ENCODE measurements at regions not wholly inside any gene's neighbourhood (a gene's known extent, or its start where the extent isn't known, plus 50 kb on each side); places are given as distances from the start of the nearest gene placed in this dataset.

- H3K4me1 ChIP-seq (ENCODE audit: control insufficient read depth, insufficient read depth, low read length), result peaks cover 12% of the 10 kb centered on the region
- no peak overlapping the region for H3K27ac ChIP-seq (ENCODE audit: low read length)
- DNase-seq, result no peak
- WGBS (ENCODE audit: insufficient coverage), result 40% methylated on average over 1 of the region's 2 CpGs
- no peaks in the 10 kb centered on the region for H3K27me3 ChIP-seq (ENCODE audit: control insufficient read depth, insufficient read depth, low read length)
- H3K9me3 ChIP-seq (replicated peaks; ENCODE audit: control insufficient read depth, low read depth, low read length), result peaks cover 6% of the 10 kb centered on the region
- H3K4me3 ChIP-seq (ENCODE audit: low read length), result no peak overlapping the region
- H3K36me3 ChIP-seq (ENCODE audit: control insufficient read depth, insufficient read depth, low read length), result no peaks in the 10 kb centered on the region
Measured at GRCh38 chr2:220504938-220505503, 877.6 kb downstream of the SLC4A3 start.

GRCh38 chr2:220506466-220506865 lies 879.0 kb downstream of the SLC4A3 start:
- no peak for DNase-seq
- Histone ChIP-seq H3K36me3 (ENCODE audit: control insufficient read depth, insufficient read depth, low read length) (no peaks in the 10 kb centered on the region), H3K9me3 (replicated peaks; ENCODE audit: control insufficient read depth, low read depth, low read length) (peaks cover under 1% of the 10 kb centered on the region), H3K27ac (ENCODE audit: low read length) (no peak overlapping the region), H3K4me1 (ENCODE audit: control insufficient read depth, insufficient read depth, low read length) (peaks cover 13% of the 10 kb centered on the region), H3K4me3 (ENCODE audit: low read length) (no peak overlapping the region), H3K27me3 (ENCODE audit: control insufficient read depth, insufficient read depth, low read length) (no peaks in the 10 kb centered on the region)
- no CpG with 5 or more reads among the region's 3 CpGs for WGBS (ENCODE audit: insufficient coverage)

GRCh38 chr2:220509096-220509757 lies 881.8 kb downstream of the SLC4A3 start:
- Histone ChIP-seq H3K27ac (ENCODE audit: low read length) (peak overlapping the region; percentile 32), H3K36me3 (ENCODE audit: control insufficient read depth, insufficient read depth, low read length) (no peaks in the 10 kb centered on the region), H3K27me3 (ENCODE audit: control insufficient read depth, insufficient read depth, low read length) (no peaks in the 10 kb centered on the region), H3K4me1 (ENCODE audit: control insufficient read depth, insufficient read depth, low read length) (peaks cover 13% of the 10 kb centered on the region), H3K4me3 (ENCODE audit: low read length) (no peak overlapping the region), H3K9me3 (replicated peaks; ENCODE audit: control insufficient read depth, low read depth, low read length) (no peaks in the 10 kb centered on the region)
- peak; percentile 53 for DNase-seq
- 90% methylated on average over 1 of the region's 2 CpGs for WGBS (ENCODE audit: insufficient coverage)

- H3K36me3 ChIP-seq (ENCODE audit: control insufficient read depth, insufficient read depth, low read length), result no peaks in the 10 kb centered on the region
- DNase-seq, result peak; percentile 13
- H3K4me1 ChIP-seq (ENCODE audit: control insufficient read depth, insufficient read depth, low read length), result peaks cover 13% of the 10 kb centered on the region
- H3K27me3 ChIP-seq (ENCODE audit: control insufficient read depth, insufficient read depth, low read length), result no peaks in the 10 kb centered on the region
- H3K9me3 ChIP-seq (replicated peaks; ENCODE audit: control insufficient read depth, low read depth, low read length), result no peaks in the 10 kb centered on the region
- peak overlapping the region; percentile 32 for H3K27ac ChIP-seq (ENCODE audit: low read length)
- no CpG with 5 or more reads among the region's 6 CpGs for WGBS (ENCODE audit: insufficient coverage)
- no peak overlapping the region for H3K4me3 ChIP-seq (ENCODE audit: low read length)
Measured at GRCh38 chr2:220509966-220510365, 882.5 kb downstream of the SLC4A3 start.

GRCh38 chr2:220510668-220511067 lies 883.2 kb downstream of the SLC4A3 start:
- Histone ChIP-seq H3K27ac (ENCODE audit: low read length) (no peak overlapping the region), H3K36me3 (ENCODE audit: control insufficient read depth, insufficient read depth, low read length) (no peaks in the 10 kb centered on the region), H3K4me1 (ENCODE audit: control insufficient read depth, insufficient read depth, low read length) (peaks cover 13% of the 10 kb centered on the region), H3K27me3 (ENCODE audit: control insufficient read depth, insufficient read depth, low read length) (no peaks in the 10 kb centered on the region), H3K4me3 (ENCODE audit: low read length) (no peak overlapping the region), H3K9me3 (replicated peaks; ENCODE audit: control insufficient read depth, low read depth, low read length) (no peaks in the 10 kb centered on the region)
- DNase-seq, result no peak
- no CpG with 5 or more reads among the region's 3 CpGs for WGBS (ENCODE audit: insufficient coverage)

GRCh38 chr2:220512419-220512818 lies 885.0 kb downstream of the SLC4A3 start:
- WGBS (ENCODE audit: insufficient coverage), result no CpG with 5 or more reads among the region's 2 CpGs
- Histone ChIP-seq H3K4me1 (ENCODE audit: control insufficient read depth, insufficient read depth, low read length) (peaks cover 13% of the 10 kb centered on the region), H3K4me3 (ENCODE audit: low read length) (no peak overlapping the region), H3K27me3 (ENCODE audit: control insufficient read depth, insufficient read depth, low read length) (no peaks in the 10 kb centered on the region), H3K36me3 (ENCODE audit: control insufficient read depth, insufficient read depth, low read length) (no peaks in the 10 kb centered on the region), H3K9me3 (replicated peaks; ENCODE audit: control insufficient read depth, low read depth, low read length) (no peaks in the 10 kb centered on the region), H3K27ac (ENCODE audit: low read length) (no peak overlapping the region)
- DNase-seq, result no peak

- Histone ChIP-seq H3K27me3 (ENCODE audit: control insufficient read depth, insufficient read depth, low read length) (no peaks in the 10 kb centered on the region), H3K9me3 (replicated peaks; ENCODE audit: control insufficient read depth, low read depth, low read length) (no peaks in the 10 kb centered on the region), H3K4me1 (ENCODE audit: control insufficient read depth, insufficient read depth, low read length) (peaks cover 5% of the 10 kb centered on the region), H3K27ac (ENCODE audit: low read length) (no peak overlapping the region), H3K4me3 (ENCODE audit: low read length) (no peak overlapping the region), H3K36me3 (ENCODE audit: control insufficient read depth, insufficient read depth, low read length) (no peaks in the 10 kb centered on the region)
- no CpG with 5 or more reads among the region's 2 CpGs for WGBS (ENCODE audit: insufficient coverage)
- DNase-seq, result no peak
Measured at GRCh38 chr2:220513573-220514288, 886.3 kb downstream of the SLC4A3 start.

GRCh38 chr2:220521551-220521950 lies 894.1 kb downstream of the SLC4A3 start:
- no peaks in the 10 kb centered on the region for H3K9me3 ChIP-seq (replicated peaks; ENCODE audit: control insufficient read depth, low read depth, low read length)
- no peak overlapping the region for H3K27ac ChIP-seq (ENCODE audit: low read length)
- no peaks in the 10 kb centered on the region for H3K4me1 ChIP-seq (ENCODE audit: control insufficient read depth, insufficient read depth, low read length)
- WGBS (ENCODE audit: insufficient coverage), result 93% methylated on average over 4 of the region's 5 CpGs
- DNase-seq, result no peak
- H3K27me3 ChIP-seq (ENCODE audit: control insufficient read depth, insufficient read depth, low read length), result no peaks in the 10 kb centered on the region
- no peak overlapping the region for H3K4me3 ChIP-seq (ENCODE audit: low read length)
- H3K36me3 ChIP-seq (ENCODE audit: control insufficient read depth, insufficient read depth, low read length), result no peaks in the 10 kb centered on the region

- 88% methylated on average over 2 of the region's 3 CpGs for WGBS (ENCODE audit: insufficient coverage)
- H3K4me3 ChIP-seq (ENCODE audit: low read length), result no peak overlapping the region
- H3K4me1 ChIP-seq (ENCODE audit: control insufficient read depth, insufficient read depth, low read length), result no peaks in the 10 kb centered on the region
- H3K36me3 ChIP-seq (ENCODE audit: control insufficient read depth, insufficient read depth, low read length), result no peaks in the 10 kb centered on the region
- no peaks in the 10 kb centered on the region for H3K27me3 ChIP-seq (ENCODE audit: control insufficient read depth, insufficient read depth, low read length)
- DNase-seq, result peak; percentile 5
- no peak overlapping the region for H3K27ac ChIP-seq (ENCODE audit: low read length)
- H3K9me3 ChIP-seq (replicated peaks; ENCODE audit: control insufficient read depth, low read depth, low read length), result peaks cover 3% of the 10 kb centered on the region
Measured at GRCh38 chr2:220528180-220528675, 900.8 kb downstream of the SLC4A3 start.

- WGBS (ENCODE audit: insufficient coverage), result no CpG with 5 or more reads among the region's 1 CpG
- Histone ChIP-seq H3K4me1 (ENCODE audit: control insufficient read depth, insufficient read depth, low read length) (no peaks in the 10 kb centered on the region), H3K27ac (ENCODE audit: low read length) (no peak overlapping the region), H3K36me3 (ENCODE audit: control insufficient read depth, insufficient read depth, low read length) (no peaks in the 10 kb centered on the region), H3K27me3 (ENCODE audit: control insufficient read depth, insufficient read depth, low read length) (no peaks in the 10 kb centered on the region), H3K9me3 (replicated peaks; ENCODE audit: control insufficient read depth, low read depth, low read length) (peaks cover 3% of the 10 kb centered on the region), H3K4me3 (ENCODE audit: low read length) (no peak overlapping the region)
- no peak for DNase-seq
Measured at GRCh38 chr2:220531216-220531615, 903.8 kb downstream of the SLC4A3 start.

All from muscle of leg (tissue), 3 donors.